ENCODE measurements at regions not wholly inside any gene's neighbourhood (a gene's known extent, or its start where the extent isn't known, plus 50 kb on each side); places are given as distances from the start of the nearest gene placed in this dataset.

GRCh38 chr12:124626971-124627411 is 59.6 kb upstream of the NCOR2 start:
- H3K4me1 ChIP-seq (ENCODE audit: control insufficient read depth, insufficient read depth, low read length, unreplicated experiment), result peaks cover 19% of the 10 kb centered on the region
- H3K27me3 ChIP-seq (ENCODE audit: insufficient read depth, low read length), result no peaks in the 10 kb centered on the region
- H2AFZ ChIP-seq (ENCODE audit: low read length, unreplicated experiment), result no peak overlapping the region
- H3K27ac ChIP-seq (ENCODE audit: low read depth, low read length), result peak overlapping the region; percentile 42; the same call in 1 of the 2 replicates
- no peaks in the 10 kb centered on the region for H3K79me2 ChIP-seq (ENCODE audit: control insufficient read depth, insufficient read depth, low read length, unreplicated experiment)
- no peaks in the 10 kb centered on the region for H3K36me3 ChIP-seq (ENCODE audit: insufficient read depth, low read length)
- H3K4me3 ChIP-seq (ENCODE audit: low read depth, low read length), result 0 out of 2 replicates have a peak overlapping the region, but pooled peaks have one; percentile 4

GRCh38 chr12:124625867-124626675 is 58.7 kb upstream of the NCOR2 start:
- no peak overlapping the region for H2AFZ ChIP-seq (ENCODE audit: low read length, unreplicated experiment)
- H3K36me3 ChIP-seq (ENCODE audit: insufficient read depth, low read length), result no peaks in the 10 kb centered on the region

GRCh38 chr12:124624823-124625222 is 57.4 kb upstream of the NCOR2 start:
- Histone ChIP-seq H2AFZ (ENCODE audit: low read length, unreplicated experiment) (no peak overlapping the region), H3K4me1 (ENCODE audit: control insufficient read depth, insufficient read depth, low read length, unreplicated experiment) (peaks cover 36% of the 10 kb centered on the region), H3K4me3 (ENCODE audit: low read depth, low read length) (no peak overlapping the region), H3K27ac (ENCODE audit: low read depth, low read length) (no peak overlapping the region), H3K27me3 (ENCODE audit: insufficient read depth, low read length) (no peaks in the 10 kb centered on the region), H3K36me3 (ENCODE audit: insufficient read depth, low read length) (no peaks in the 10 kb centered on the region), H3K79me2 (ENCODE audit: control insufficient read depth, insufficient read depth, low read length, unreplicated experiment) (no peaks in the 10 kb centered on the region)

More at GRCh38 chr12:124625867-124626675, 58.7 kb upstream of the NCOR2 start:
- peak overlapping the region; percentile 71 for H3K27ac ChIP-seq (ENCODE audit: low read depth, low read length)
- peak overlapping the region; percentile 56; the same call in 1 of the 2 replicates for H3K4me3 ChIP-seq (ENCODE audit: low read depth, low read length)
- H3K79me2 ChIP-seq (ENCODE audit: control insufficient read depth, insufficient read depth, low read length, unreplicated experiment), result no peaks in the 10 kb centered on the region
- no peaks in the 10 kb centered on the region for H3K27me3 ChIP-seq (ENCODE audit: insufficient read depth, low read length)
- peaks cover 27% of the 10 kb centered on the region for H3K4me1 ChIP-seq (ENCODE audit: control insufficient read depth, insufficient read depth, low read length, unreplicated experiment)

GRCh38 chr12:124623344-124624035 is 56.1 kb upstream of the NCOR2 start:
- Histone ChIP-seq H3K4me1 (ENCODE audit: control insufficient read depth, insufficient read depth, low read length, unreplicated experiment) (peaks cover 36% of the 10 kb centered on the region), H3K27ac (ENCODE audit: low read depth, low read length) (no peak overlapping the region), H3K36me3 (ENCODE audit: insufficient read depth, low read length) (no peaks in the 10 kb centered on the region), H3K79me2 (ENCODE audit: control insufficient read depth, insufficient read depth, low read length, unreplicated experiment) (no peaks in the 10 kb centered on the region), H3K27me3 (ENCODE audit: insufficient read depth, low read length) (no peaks in the 10 kb centered on the region), H2AFZ (ENCODE audit: low read length, unreplicated experiment) (no peak overlapping the region), H3K4me3 (ENCODE audit: low read depth, low read length) (no peak overlapping the region)

- Histone ChIP-seq H2AFZ (ENCODE audit: low read length, unreplicated experiment) (no peak overlapping the region), H3K4me1 (ENCODE audit: control insufficient read depth, insufficient read depth, low read length, unreplicated experiment) (peaks cover 36% of the 10 kb centered on the region), H3K4me3 (ENCODE audit: low read depth, low read length) (no peak overlapping the region), H3K79me2 (ENCODE audit: control insufficient read depth, insufficient read depth, low read length, unreplicated experiment) (no peaks in the 10 kb centered on the region), H3K27ac (ENCODE audit: low read depth, low read length) (no peak overlapping the region), H3K27me3 (ENCODE audit: insufficient read depth, low read length) (no peaks in the 10 kb centered on the region), H3K36me3 (ENCODE audit: insufficient read depth, low read length) (no peaks in the 10 kb centered on the region)
Observed at GRCh38 chr12:124622764-124623163, 55.4 kb upstream of the NCOR2 start.

GRCh38 chr12:124622331-124622730 is 54.9 kb upstream of the NCOR2 start:
- H3K4me1 ChIP-seq (ENCODE audit: control insufficient read depth, insufficient read depth, low read length, unreplicated experiment), result peaks cover 36% of the 10 kb centered on the region
- H2AFZ ChIP-seq (ENCODE audit: low read length, unreplicated experiment), result no peak overlapping the region
- no peak overlapping the region for H3K27ac ChIP-seq (ENCODE audit: low read depth, low read length)
- no peak overlapping the region for H3K4me3 ChIP-seq (ENCODE audit: low read depth, low read length)
- H3K79me2 ChIP-seq (ENCODE audit: control insufficient read depth, insufficient read depth, low read length, unreplicated experiment), result no peaks in the 10 kb centered on the region
- H3K36me3 ChIP-seq (ENCODE audit: insufficient read depth, low read length), result no peaks in the 10 kb centered on the region
- no peaks in the 10 kb centered on the region for H3K27me3 ChIP-seq (ENCODE audit: insufficient read depth, low read length)

- H3K27ac ChIP-seq (ENCODE audit: low read depth, low read length), result peak overlapping the region; percentile 54
- peak overlapping the region; percentile 54 for H2AFZ ChIP-seq (ENCODE audit: low read length, unreplicated experiment)
- no peaks in the 10 kb centered on the region for H3K27me3 ChIP-seq (ENCODE audit: insufficient read depth, low read length)
- peak overlapping the region; percentile 16; the same call in 1 of the 2 replicates for H3K4me3 ChIP-seq (ENCODE audit: low read depth, low read length)
- H3K36me3 ChIP-seq (ENCODE audit: insufficient read depth, low read length), result no peaks in the 10 kb centered on the region
- peaks cover 27% of the 10 kb centered on the region for H3K4me1 ChIP-seq (ENCODE audit: control insufficient read depth, insufficient read depth, low read length, unreplicated experiment)
- H3K79me2 ChIP-seq (ENCODE audit: control insufficient read depth, insufficient read depth, low read length, unreplicated experiment), result no peaks in the 10 kb centered on the region
Observed at GRCh38 chr12:124621296-124621660, 53.9 kb upstream of the NCOR2 start.

GRCh38 chr12:124620606-124621295 is 53.3 kb upstream of the NCOR2 start:
- Histone ChIP-seq H3K27ac (ENCODE audit: low read depth, low read length) (peak overlapping the region; percentile 54), H3K4me1 (ENCODE audit: control insufficient read depth, insufficient read depth, low read length, unreplicated experiment) (peaks cover 22% of the 10 kb centered on the region), H2AFZ (ENCODE audit: low read length, unreplicated experiment) (peak overlapping the region; percentile 54)

GRCh38 chr12:124618291-124618902 is 51.0 kb upstream of the NCOR2 start:
- H3K36me3 ChIP-seq (ENCODE audit: insufficient read depth, low read length), result no peaks in the 10 kb centered on the region
- H3K27ac ChIP-seq (ENCODE audit: low read depth, low read length), result no peak overlapping the region
- H3K4me3 ChIP-seq (ENCODE audit: low read depth, low read length), result no peak overlapping the region
- no peak overlapping the region for H2AFZ ChIP-seq (ENCODE audit: low read length, unreplicated experiment)
- no peaks in the 10 kb centered on the region for H3K79me2 ChIP-seq (ENCODE audit: control insufficient read depth, insufficient read depth, low read length, unreplicated experiment)
- H3K27me3 ChIP-seq (ENCODE audit: insufficient read depth, low read length), result no peaks in the 10 kb centered on the region
- peaks cover 17% of the 10 kb centered on the region for H3K4me1 ChIP-seq (ENCODE audit: control insufficient read depth, insufficient read depth, low read length, unreplicated experiment)

More at GRCh38 chr12:124620606-124621295, 53.3 kb upstream of the NCOR2 start:
- no peak overlapping the region for H3K4me3 ChIP-seq (ENCODE audit: low read depth, low read length)
- H3K36me3 ChIP-seq (ENCODE audit: insufficient read depth, low read length), result no peaks in the 10 kb centered on the region
- no peaks in the 10 kb centered on the region for H3K79me2 ChIP-seq (ENCODE audit: control insufficient read depth, insufficient read depth, low read length, unreplicated experiment)
- no peaks in the 10 kb centered on the region for H3K27me3 ChIP-seq (ENCODE audit: insufficient read depth, low read length)

- Histone ChIP-seq H2AFZ (ENCODE audit: low read length, unreplicated experiment) (no peak overlapping the region), H3K27ac (ENCODE audit: low read depth, low read length) (no peak overlapping the region), H3K27me3 (ENCODE audit: insufficient read depth, low read length) (no peaks in the 10 kb centered on the region), H3K4me1 (ENCODE audit: control insufficient read depth, insufficient read depth, low read length, unreplicated experiment) (peaks cover 21% of the 10 kb centered on the region), H3K79me2 (ENCODE audit: control insufficient read depth, insufficient read depth, low read length, unreplicated experiment) (no peaks in the 10 kb centered on the region), H3K4me3 (ENCODE audit: low read depth, low read length) (no peak overlapping the region), H3K36me3 (ENCODE audit: insufficient read depth, low read length) (no peaks in the 10 kb centered on the region)
Observed at GRCh38 chr12:124617615-124618014, 50.2 kb upstream of the NCOR2 start.
